Ascending aorta (tissue), 2 donors: ENCODE measurements at regions not wholly inside any gene's neighbourhood (a gene's known extent, or its start where the extent isn't known, plus 50 kb on each side); places are given as distances from the start of the nearest gene placed in this dataset.
A peak's percentile ranks its signal among the peaks of the same experiment; 100 is the strongest.

Experiments used
- DNase-seq, 2 donors: peaks; one replicate each; pipeline ENCODE4 v3.0.0-alpha.2; 2019; ENCODE audit warnings: low spot score in 2 of 2
- H3K27ac ChIP-seq, 2 donors: fragments of 200-600 bp; sonication (generic); one replicate each; pipeline ENCODE4 v1.5.1; 2016 to 2017; ENCODE audit warnings: mild to moderate bottlenecking in 1 of 2
- H3K27me3 ChIP-seq: fragments of 200-600 bp; sonication (generic); one replicate; pipeline ENCODE4 v1.5.1; 2017
- H3K36me3 ChIP-seq, 2 donors: fragments of 200-600 bp; sonication (generic); one replicate each; pipeline ENCODE4 v1.5.1; 2016
- H3K4me1 ChIP-seq, 2 donors: fragments of 200-600 bp; sonication (generic); one replicate each; pipeline ENCODE4 v1.5.1; 2016 to 2017; ENCODE audit warnings: mild to moderate bottlenecking in 1 of 2
- H3K4me3 ChIP-seq, 2 donors: fragments of 200-600 bp; sonication (generic); one replicate each; pipeline ENCODE4 v1.5.1; 2016 to 2017; ENCODE audit warnings: mild to moderate bottlenecking in 1 of 2
- H3K9me3 ChIP-seq, 2 donors: fragments of 200-600 bp; sonication (generic); one replicate each; pipeline ENCODE4 v1.5.1; 2016
- CTCF ChIP-seq, 3 experiments: fragments of 200-600 bp in 2 of 3; fragments of 450-650 bp in 1 of 3; sonication (generic) in 2 of 3; IDR thresholded peaks; one replicate each; pipeline ENCODE4 v1.5.1; 2016 to 2019; ENCODE audit warnings: antibody characterized with exemption in 3 of 3, mild to moderate bottlenecking in 1 of 3, moderate library complexity in 1 of 3
- intact Hi-C: fragments of 100-400 bp; cut with DNase I; formaldehyde crosslinking; loops from one replicate; pipeline ENCODE4 v1.15.1; 2023

DNA sequence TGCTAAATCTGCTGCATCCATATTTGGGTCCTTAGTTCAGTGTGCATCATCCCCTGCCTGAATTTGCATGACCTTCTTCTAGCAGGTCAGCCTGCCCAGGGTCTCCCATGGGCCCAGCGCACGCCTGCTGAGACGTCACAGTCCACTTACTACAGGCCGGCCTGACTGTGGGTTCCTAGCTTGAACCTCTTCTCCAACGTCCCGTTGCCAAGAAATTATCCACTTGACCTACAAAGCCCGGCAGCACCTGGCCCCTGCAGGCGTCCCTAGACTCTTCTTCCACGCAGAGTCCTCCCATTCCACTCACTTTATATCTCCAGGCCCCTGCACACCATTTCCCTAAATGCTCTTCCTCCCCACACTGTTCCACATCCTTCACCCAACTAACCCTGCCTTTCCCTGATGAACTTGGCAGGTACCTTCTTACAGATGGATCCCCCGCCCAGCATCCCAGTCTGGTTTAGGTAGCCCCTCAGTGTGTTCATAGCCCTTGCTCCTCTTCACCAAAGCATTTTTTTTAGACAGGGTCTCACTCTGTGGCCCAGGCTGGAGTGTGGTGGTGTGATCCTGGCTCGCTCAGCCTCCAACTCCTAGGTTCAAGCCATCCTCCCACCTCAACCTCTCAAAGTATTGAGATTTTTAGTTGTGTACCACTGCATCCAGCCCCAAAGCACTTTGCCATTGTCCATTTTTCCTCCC lies 155.0 kb upstream of the SOX1 start:
- intact Hi-C loops, result no loop called here
- Histone ChIP-seq H3K9me3 (no peaks in the 10 kb centered on the region), H3K4me3 (no peak overlapping the region), H3K36me3 (no peaks in the 10 kb centered on the region), H3K4me1 (no peaks in the 10 kb centered on the region), H3K27ac (no peak overlapping the region), H3K27me3 (no peaks in the 10 kb centered on the region)
- DNase-seq, result peak in 1 of 2 donors; percentile 39
- TF ChIP-seq CTCF (IDR thresholded peaks at IDR 0.05), result no peak

GRCh38 chr13:111912453-111912866 lies 154.5 kb upstream of the SOX1 start:
- peak in 1 of 2 donors; percentile 44 for DNase-seq
- intact Hi-C loops, result no loop called here
- Histone ChIP-seq H3K9me3 (no peaks in the 10 kb centered on the region), H3K4me1 (no peaks in the 10 kb centered on the region), H3K36me3 (no peaks in the 10 kb centered on the region), H3K27ac (no peak overlapping the region), H3K4me3 (no peak overlapping the region), H3K27me3 (no peaks in the 10 kb centered on the region)
- TF ChIP-seq CTCF (IDR thresholded peaks at IDR 0.05), result no peak

GRCh38 chr13:111912991-111913760 lies 153.8 kb upstream of the SOX1 start:
- peak in 1 of 2 donors; percentile 42 for DNase-seq
- Histone ChIP-seq H3K27me3 (no peaks in the 10 kb centered on the region), H3K4me3 (no peak overlapping the region), H3K4me1 (no peaks in the 10 kb centered on the region), H3K27ac (no peak overlapping the region), H3K9me3 (no peaks in the 10 kb centered on the region), H3K36me3 (no peaks in the 10 kb centered on the region)
- intact Hi-C loops, result no loop called here
- TF ChIP-seq CTCF (IDR thresholded peaks at IDR 0.05), result no peak

- H3K4me3 ChIP-seq, result no peak overlapping the region
Observed at GRCh38 chr13:111913761-111914140, 153.2 kb upstream of the SOX1 start.

More at GRCh38 chr13:111913761-111914140, 153.2 kb upstream of the SOX1 start:
- no peaks in the 10 kb centered on the region for H3K4me1 ChIP-seq
- intact Hi-C loops, result no loop called here
- H3K27ac ChIP-seq, result no peak overlapping the region
- DNase-seq, result peak in 1 of 2 donors; percentile 16
- TF ChIP-seq CTCF (IDR thresholded peaks at IDR 0.05), result no peak
- H3K9me3 ChIP-seq, result no peaks in the 10 kb centered on the region
- H3K36me3 ChIP-seq, result no peaks in the 10 kb centered on the region
- H3K27me3 ChIP-seq, result no peaks in the 10 kb centered on the region
